WTC11 (cell line): ENCODE measurements at regions not wholly inside any gene's neighbourhood (a gene's known extent, or its start where the extent isn't known, plus 50 kb on each side); places are given as distances from the start of the nearest gene placed in this dataset.

Experiments
- ATF2 ChIP-seq: sonication (generic); formaldehyde crosslinking; IDR thresholded peaks from 2 replicates; pipeline ENCODE4 v1.8.1; 2022; ENCODE audit warnings: low read depth, missing genetic modification reagents, borderline replicate concordance
- CREB1 ChIP-seq: sonication (generic); formaldehyde crosslinking; IDR thresholded peaks from 2 replicates; pipeline ENCODE4 v1.8.0; 2023; ENCODE audit warnings: mild to moderate bottlenecking, missing genetic modification reagents
- CTCF ChIP-seq: fragments of 200-600 bp; IDR thresholded peaks from 2 replicates; pipeline ENCODE4 v1.8.0; 2022; ENCODE audit warnings: antibody characterized with exemption
- FOXJ3 ChIP-seq: sonication (generic); formaldehyde crosslinking; IDR thresholded peaks from 2 replicates; pipeline ENCODE4 v1.9.0; 2021; ENCODE audit warnings: missing genetic modification reagents, mild to moderate bottlenecking, borderline replicate concordance
- FOXP4 ChIP-seq: sonication (generic); formaldehyde crosslinking; IDR thresholded peaks from 2 replicates; pipeline ENCODE4 v1.8.0; 2022; ENCODE audit warnings: mild to moderate bottlenecking, missing genetic modification reagents
- GABPB1 ChIP-seq: sonication (generic); formaldehyde crosslinking; IDR thresholded peaks from 2 replicates; pipeline ENCODE4 v1.8.1; 2023; ENCODE audit warnings: mild to moderate bottlenecking, missing genetic modification reagents
- GRHL2 ChIP-seq: fragments of 250-450 bp; sonication (Bioruptor Pico); IDR thresholded peaks from 2 replicates; pipeline ENCODE4 v1.8.0; 2022; ENCODE audit warnings: mild to moderate bottlenecking, moderate library complexity; ENCODE audit not compliant: insufficient replicate concordance, severe bottlenecking
- IRF2 ChIP-seq: sonication (generic); formaldehyde crosslinking; IDR thresholded peaks from 2 replicates; pipeline ENCODE4 v1.8.0; 2022; ENCODE audit warnings: low read depth, missing genetic modification reagents, borderline replicate concordance
- MAX ChIP-seq: sonication (generic); formaldehyde crosslinking; IDR thresholded peaks from 2 replicates; pipeline ENCODE4 v1.8.0; 2022; ENCODE audit warnings: mild to moderate bottlenecking, missing genetic modification reagents
- NFYB ChIP-seq: sonication (generic); formaldehyde crosslinking; conservative IDR thresholded peaks from 2 replicates; pipeline ENCODE4 v1.8.0; 2022; ENCODE audit warnings: low read depth, missing genetic modification reagents
- RELA ChIP-seq: sonication (generic); formaldehyde crosslinking; IDR thresholded peaks from 2 replicates; pipeline ENCODE4 v1.8.1; 2022; ENCODE audit warnings: missing genetic modification reagents, mild to moderate bottlenecking, borderline replicate concordance
- SP1 ChIP-seq: sonication (generic); formaldehyde crosslinking; conservative IDR thresholded peaks from 2 replicates; pipeline ENCODE4 v1.8.1; 2022; ENCODE audit warnings: missing genetic modification reagents
- STAT6 ChIP-seq: sonication (generic); formaldehyde crosslinking; conservative IDR thresholded peaks from 2 replicates; pipeline ENCODE4 v1.8.1; 2023; ENCODE audit warnings: mild to moderate bottlenecking, low read depth, missing genetic modification reagents, moderate library complexity
- ZNF263 ChIP-seq: sonication (generic); formaldehyde crosslinking; IDR thresholded peaks from 2 replicates; pipeline ENCODE4 v1.8.1; 2022; ENCODE audit warnings: low read depth, mild to moderate bottlenecking, moderate library complexity, missing genetic modification reagents

- no peak for TF ChIP-seq CTCF
- TF ChIP-seq GABPB1, result no peak
- TF ChIP-seq CREB1, result no peak
- TF ChIP-seq MAX (CRISPR knock-in tag), result no peak
- TF ChIP-seq NFYB (CRISPR knock-in tag), result no peak
- no peak for TF ChIP-seq SP1 (CRISPR knock-in tag)
- TF ChIP-seq ATF2 (CRISPR knock-in tag), result no peak
- TF ChIP-seq FOXJ3, result no peak
- TF ChIP-seq STAT6 (CRISPR knock-in tag), result no peak
- no peak for TF ChIP-seq GRHL2
- no peak for TF ChIP-seq IRF2 (CRISPR knock-in tag)
- TF ChIP-seq RELA, result no peak
- TF ChIP-seq FOXP4 (CRISPR knock-in tag), result no peak
- no peak for TF ChIP-seq ZNF263 (CRISPR knock-in tag)
Measured at GRCh38 chr5:2018390-2018724, 135.6 kb upstream of the IRX4 start.
